Activated T-helper 2 cell treated with anti-CD3 and anti-CD28 coated beads, Interferon-gamma antibody, Interleukin-2, Interleukin-4, amounts not matched to agents 10 μg/mL and 5 μg/mL and 100 μg/mL, durations not matched to agents 14 hours and 24 hours and 36 hours (primary cell): ENCODE measurements at regions not wholly inside any gene's neighbourhood (a gene's known extent, or its start where the extent isn't known, plus 50 kb on each side); places are given as distances from the start of the nearest gene placed in this dataset.

Experiments
- DNase-seq: peaks from one replicate; pipeline ENCODE4 v3.0.0; 2021; ENCODE audit warnings: low spot score
- H3K27ac Mint-ChIP-seq: one replicate; pipeline ENCODE4 v1.8.0; 2021; ENCODE audit warnings: mixed read lengths
- H3K27me3 Mint-ChIP-seq: one replicate; pipeline ENCODE4 v1.8.0; 2021; ENCODE audit warnings: low read depth, mixed read lengths
- H3K36me3 Mint-ChIP-seq: one replicate; pipeline ENCODE4 v1.8.0; 2021; ENCODE audit warnings: low read depth, mixed read lengths
- H3K4me1 Mint-ChIP-seq: one replicate; pipeline ENCODE4 v1.8.0; 2021; ENCODE audit warnings: low read depth, mixed read lengths
- H3K4me3 Mint-ChIP-seq: one replicate; pipeline ENCODE4 v1.8.0; 2021; ENCODE audit warnings: low read depth, mild to moderate bottlenecking, moderate library complexity, mixed read lengths
- H3K9me3 Mint-ChIP-seq: one replicate; pipeline ENCODE4 v1.8.0; 2021; ENCODE audit warnings: mixed read lengths
- intact Hi-C: fragments of 100-400 bp; cut with micrococcal nuclease; formaldehyde crosslinking; loops from one replicate; pipeline ENCODE4 v1.15.1; 2023

DNA sequence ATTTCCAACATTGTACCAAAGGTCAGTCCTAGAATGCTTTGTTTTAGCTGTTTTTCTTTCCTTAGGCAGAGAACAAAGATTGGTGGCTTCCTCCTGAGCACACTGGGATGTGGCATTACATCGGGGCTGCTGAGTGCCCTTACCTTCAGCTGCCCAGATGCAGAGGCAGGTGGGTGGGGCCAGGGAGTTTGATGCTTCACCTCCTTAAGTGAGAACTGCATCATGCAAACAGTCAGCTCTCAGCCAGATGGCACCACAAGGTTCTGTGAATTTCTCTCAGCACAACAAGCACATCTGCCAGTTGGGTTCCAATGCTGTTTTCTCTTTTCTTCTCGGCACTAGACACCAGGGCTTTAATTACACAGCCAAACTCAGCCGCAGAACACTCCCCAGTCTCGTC lies 87.4 kb upstream of the UBL3 start:
- H3K27ac Mint-ChIP-seq, result no peak overlapping the region
- intact Hi-C loops, result loop anchor here (2.0 to 10.0 kb wide), 3 partner anchors 17 to 173 kb away; no protein-coding TSS in a partner anchor
- DNase-seq, result no peak
- no peaks in the 10 kb centered on the region for H3K36me3 Mint-ChIP-seq
- H3K27me3 Mint-ChIP-seq, result peaks cover 7% of the 10 kb centered on the region
- no peaks in the 10 kb centered on the region for H3K9me3 Mint-ChIP-seq
- no peak overlapping the region for H3K4me3 Mint-ChIP-seq
- peaks cover 39% of the 10 kb centered on the region for H3K4me1 Mint-ChIP-seq

GRCh38 chr13:29937379-29937778 lies 87.0 kb upstream of the UBL3 start:
- intact Hi-C loops, result loop anchor here (2.0 to 10.0 kb wide), 3 partner anchors 17 to 173 kb away; no protein-coding TSS in a partner anchor
- Mint-ChIP-seq H3K4me3 (no peak overlapping the region), H3K36me3 (no peaks in the 10 kb centered on the region), H3K4me1 (peaks cover 39% of the 10 kb centered on the region), H3K27me3 (peaks cover 7% of the 10 kb centered on the region), H3K27ac (no peak overlapping the region), H3K9me3 (no peaks in the 10 kb centered on the region)
- DNase-seq, result no peak

DNA sequence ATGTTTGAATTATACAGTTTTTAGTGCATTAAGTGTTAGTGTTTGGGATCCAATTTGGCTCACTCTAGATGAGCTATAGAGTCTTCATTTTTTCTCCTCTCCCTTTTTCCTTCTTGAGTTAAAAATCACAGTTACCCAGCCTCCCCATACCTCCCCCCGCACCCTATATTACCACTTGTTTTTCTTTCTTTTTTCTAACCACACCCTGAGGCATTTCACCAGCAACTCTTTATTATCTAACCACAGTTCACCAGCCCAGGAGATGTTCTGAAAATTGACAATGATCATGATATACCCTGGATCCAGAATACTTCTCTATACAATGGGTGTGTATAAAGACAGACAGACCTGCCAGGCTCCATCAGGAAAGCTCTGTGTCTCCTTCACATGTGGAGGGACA lies 86.5 kb upstream of the UBL3 start:
- no peaks in the 10 kb centered on the region for H3K36me3 Mint-ChIP-seq
- H3K27ac Mint-ChIP-seq, result peak overlapping the region; percentile 2
- peaks cover 39% of the 10 kb centered on the region for H3K4me1 Mint-ChIP-seq
- H3K27me3 Mint-ChIP-seq, result peaks cover 7% of the 10 kb centered on the region
- no peaks in the 10 kb centered on the region for H3K9me3 Mint-ChIP-seq
- DNase-seq, result no peak
- H3K4me3 Mint-ChIP-seq, result peak overlapping the region; percentile 48
- intact Hi-C loops, result loop anchor here (2.0 to 10.0 kb wide), 3 partner anchors 18 to 172 kb away; no protein-coding TSS in a partner anchor

DNA sequence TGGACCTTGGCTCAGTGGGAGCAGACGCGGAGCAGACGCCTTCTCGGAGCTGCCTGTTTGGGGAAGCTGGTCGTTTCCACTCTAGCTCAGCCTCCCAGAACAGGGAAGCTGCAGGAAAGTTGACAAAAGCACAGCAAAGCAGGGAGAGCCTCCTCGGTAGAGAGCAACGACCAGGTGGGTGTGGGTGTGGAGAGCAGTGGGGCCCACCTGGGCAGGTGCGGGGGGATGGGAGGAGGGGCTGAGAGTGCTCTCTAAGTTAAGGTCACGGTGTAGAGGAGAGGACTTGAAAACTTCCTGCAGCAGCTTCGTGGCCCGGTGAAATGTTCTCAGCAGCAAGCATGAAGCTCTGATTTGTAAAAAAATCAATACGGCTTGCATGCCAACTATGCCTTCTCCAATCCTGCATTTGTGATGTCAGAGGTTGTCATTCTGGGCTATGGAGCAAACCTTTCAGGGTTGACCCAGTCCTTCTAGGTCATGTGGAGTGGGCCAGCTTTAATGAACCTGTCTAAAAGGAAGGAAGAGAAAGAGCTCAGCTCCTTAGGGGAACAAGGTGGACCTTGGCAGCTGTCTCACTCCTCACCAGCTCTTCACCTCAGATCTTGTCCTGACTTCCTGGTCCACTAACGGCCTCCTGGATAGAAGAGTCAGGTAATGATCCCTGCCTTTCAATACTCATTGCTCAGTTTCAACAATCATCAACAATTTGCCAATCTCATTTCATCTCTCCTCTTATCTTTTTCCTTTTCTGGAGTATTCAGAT lies 85.8 kb upstream of the UBL3 start:
- intact Hi-C loops, result loop anchor here (2.0 to 10.0 kb wide), 3 partner anchors 19 to 171 kb away; no protein-coding TSS in a partner anchor
- H3K4me1 Mint-ChIP-seq, result peaks cover 42% of the 10 kb centered on the region
- no peak for DNase-seq
- H3K36me3 Mint-ChIP-seq, result no peaks in the 10 kb centered on the region
- peak overlapping the region; percentile 56 for H3K27ac Mint-ChIP-seq
- H3K9me3 Mint-ChIP-seq, result no peaks in the 10 kb centered on the region
- H3K27me3 Mint-ChIP-seq, result peaks cover 6% of the 10 kb centered on the region
- peak overlapping the region; percentile 67 for H3K4me3 Mint-ChIP-seq

DNA sequence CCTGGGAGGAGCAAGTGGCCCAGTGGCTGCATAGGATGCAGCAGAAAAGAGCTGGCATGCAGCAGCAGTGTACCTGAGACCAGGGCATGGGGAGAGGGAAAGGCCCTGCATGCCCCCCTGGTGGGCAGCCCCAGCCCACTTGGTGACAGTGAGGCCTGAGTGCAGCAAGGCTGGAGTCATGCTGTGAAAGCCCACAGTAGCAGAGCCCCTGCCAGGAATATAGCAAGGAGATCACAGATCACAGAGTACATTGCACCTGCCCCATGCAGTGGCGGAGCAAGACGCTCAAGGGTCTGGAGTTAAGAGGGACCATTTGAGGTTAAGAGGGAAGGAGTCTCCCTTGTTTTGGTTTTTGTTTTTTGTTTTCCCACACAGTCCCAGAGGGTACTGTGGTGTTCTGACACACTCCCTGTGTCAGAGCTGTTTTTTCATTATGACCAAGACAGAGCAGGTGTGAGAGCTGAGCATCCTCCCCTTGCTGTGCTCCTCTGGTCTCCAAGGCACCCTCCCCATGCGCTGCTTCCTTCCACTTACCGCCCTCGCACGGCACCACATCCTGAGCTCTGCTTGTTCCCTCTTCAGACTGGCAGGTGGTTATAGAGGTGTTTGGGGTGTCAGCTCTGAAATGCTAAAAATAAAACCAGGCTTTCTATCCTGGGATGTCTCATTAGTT lies 85.0 kb upstream of the UBL3 start:
- Mint-ChIP-seq H3K27ac (peak overlapping the region; percentile 56), H3K4me1 (peaks cover 42% of the 10 kb centered on the region), H3K36me3 (no peaks in the 10 kb centered on the region), H3K27me3 (peaks cover 5% of the 10 kb centered on the region), H3K4me3 (peak overlapping the region; percentile 67), H3K9me3 (no peaks in the 10 kb centered on the region)
- peak; percentile 81 for DNase-seq
- intact Hi-C loops, result loop anchor here (1.0 to 10.0 kb wide), 4 partner anchors 85 to 177 kb away; partner anchors contain the start of gene UBL3

GRCh38 chr13:29934531-29935308 lies 84.3 kb upstream of the UBL3 start:
- peak overlapping the region; percentile 56 for H3K27ac Mint-ChIP-seq
- intact Hi-C loops, result loop anchor here (1.0 to 10.0 kb wide), 4 partner anchors 84 to 178 kb away; partner anchors contain the start of gene UBL3
- no peaks in the 10 kb centered on the region for H3K36me3 Mint-ChIP-seq
- no peak for DNase-seq
- peaks cover 42% of the 10 kb centered on the region for H3K4me1 Mint-ChIP-seq
- no peaks in the 10 kb centered on the region for H3K9me3 Mint-ChIP-seq
- peaks cover 5% of the 10 kb centered on the region for H3K27me3 Mint-ChIP-seq
- H3K4me3 Mint-ChIP-seq, result peak overlapping the region; percentile 23

GRCh38 chr13:29933401-29933800 lies 83.0 kb upstream of the UBL3 start:
- Mint-ChIP-seq H3K27ac (no peak overlapping the region), H3K27me3 (peaks cover 5% of the 10 kb centered on the region), H3K4me1 (peaks cover 42% of the 10 kb centered on the region), H3K9me3 (no peaks in the 10 kb centered on the region), H3K36me3 (no peaks in the 10 kb centered on the region), H3K4me3 (no peak overlapping the region)
- no peak for DNase-seq
- intact Hi-C loops, result loop anchor here (10.0 kb wide), 2 partner anchors 111 to 169 kb away; no protein-coding TSS in a partner anchor

DNA sequence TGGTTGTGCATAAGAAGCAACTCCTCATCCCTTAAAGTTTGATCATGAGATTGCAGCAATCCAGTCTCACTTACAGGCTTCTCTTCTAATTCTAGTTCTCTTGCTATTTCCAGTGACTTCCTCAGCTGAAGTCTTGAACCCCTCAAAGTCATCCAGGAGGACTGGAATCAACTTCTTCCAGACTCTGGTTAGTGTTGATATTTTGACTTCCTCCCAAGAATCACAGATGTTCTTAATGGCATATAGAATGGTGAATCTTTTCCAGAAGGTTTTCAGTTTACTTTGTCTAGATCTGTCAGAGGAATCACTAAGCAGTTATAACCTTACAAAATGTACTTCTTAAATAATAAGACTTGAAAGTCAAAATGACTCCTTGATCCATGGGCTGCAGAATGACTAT lies 81.3 kb upstream of the UBL3 start:
- H3K27me3 Mint-ChIP-seq, result peaks cover 8% of the 10 kb centered on the region
- H3K27ac Mint-ChIP-seq, result no peak overlapping the region
- no peaks in the 10 kb centered on the region for H3K36me3 Mint-ChIP-seq
- no peaks in the 10 kb centered on the region for H3K9me3 Mint-ChIP-seq
- H3K4me3 Mint-ChIP-seq, result no peak overlapping the region
- intact Hi-C loops, result loop anchor here (10.0 kb wide), 2 partner anchors 113 to 167 kb away; no protein-coding TSS in a partner anchor
- peaks cover 27% of the 10 kb centered on the region for H3K4me1 Mint-ChIP-seq
- no peak for DNase-seq

GRCh38 chr13:29929062-29929847 lies 78.8 kb upstream of the UBL3 start:
- no peak overlapping the region for H3K4me3 Mint-ChIP-seq
- intact Hi-C loops, result no loop called here
- no peak for DNase-seq
- H3K27me3 Mint-ChIP-seq, result peaks cover 11% of the 10 kb centered on the region
- peaks cover 16% of the 10 kb centered on the region for H3K4me1 Mint-ChIP-seq
- H3K36me3 Mint-ChIP-seq, result no peaks in the 10 kb centered on the region
- H3K9me3 Mint-ChIP-seq, result no peaks in the 10 kb centered on the region
- no peak overlapping the region for H3K27ac Mint-ChIP-seq

- H3K27me3 Mint-ChIP-seq, result peaks cover 11% of the 10 kb centered on the region
- no peak for DNase-seq
- H3K9me3 Mint-ChIP-seq, result no peaks in the 10 kb centered on the region
- no peak overlapping the region for H3K27ac Mint-ChIP-seq
- H3K4me1 Mint-ChIP-seq, result peaks cover 19% of the 10 kb centered on the region
- intact Hi-C loops, result no loop called here
- no peaks in the 10 kb centered on the region for H3K36me3 Mint-ChIP-seq
- no peak overlapping the region for H3K4me3 Mint-ChIP-seq
Observed at GRCh38 chr13:29926098-29926476, 75.7 kb upstream of the UBL3 start.

- H3K4me1 Mint-ChIP-seq, result peaks cover 19% of the 10 kb centered on the region
- DNase-seq, result no peak
- no peak overlapping the region for H3K27ac Mint-ChIP-seq
- H3K27me3 Mint-ChIP-seq, result peaks cover 10% of the 10 kb centered on the region
- intact Hi-C loops, result no loop called here
- no peak overlapping the region for H3K4me3 Mint-ChIP-seq
- H3K36me3 Mint-ChIP-seq, result no peaks in the 10 kb centered on the region
- H3K9me3 Mint-ChIP-seq, result no peaks in the 10 kb centered on the region
Observed at GRCh38 chr13:29925457-29926097, 75.2 kb upstream of the UBL3 start.
